Eye (tissue), 1 donor: ENCODE measurements at regions not wholly inside any gene's neighbourhood (a gene's known extent, or its start where the extent isn't known, plus 50 kb on each side); places are given as distances from the start of the nearest gene placed in this dataset.
"Not testable (repeated sequence)": the region's sequence is repeated elsewhere in the genome, so short reads cannot be mapped to it uniquely, and the experiment has no call there.

Experiments
- DNase-seq: peaks from one replicate; pipeline ENCODE4 v3.0.0-alpha.2; 2015

- no peak for DNase-seq
Observed at GRCh38 chrX:1906028-1906427, 291.2 kb downstream of the ASMT start.

- not testable (repeated sequence) for DNase-seq
Observed at GRCh38 chrX:1908996-1909395, 294.1 kb downstream of the ASMT start.

GRCh38 chrX:1909419-1910206 is 294.8 kb downstream of the ASMT start:
- no peak for DNase-seq

GRCh38 chrX:1910207-1910470 is 295.3 kb downstream of the ASMT start:
- DNase-seq, result no peak

- no peak for DNase-seq
Observed at GRCh38 chrX:1911401-1912128, 296.7 kb downstream of the ASMT start.

- DNase-seq, result no peak
Observed at GRCh38 chrX:1912193-1912592, 297.3 kb downstream of the ASMT start.

- DNase-seq, result no peak
Observed at GRCh38 chrX:1914606-1915365, 299.9 kb downstream of the ASMT start.

GRCh38 chrX:1918780-1919179 is 303.9 kb downstream of the ASMT start:
- no peak for DNase-seq

- peak; percentile 77 for DNase-seq
Observed at GRCh38 chrX:1925053-1925481, 310.2 kb downstream of the ASMT start.

- no peak for DNase-seq
Observed at GRCh38 chrX:1928805-1929204, 313.9 kb downstream of the ASMT start.

- DNase-seq, result no peak
Observed at GRCh38 chrX:1932231-1932630, 317.4 kb downstream of the ASMT start.

GRCh38 chrX:1933964-1934363 is 319.1 kb downstream of the ASMT start:
- DNase-seq, result no peak

- no peak for DNase-seq
Observed at GRCh38 chrX:1935805-1936204, 320.9 kb downstream of the ASMT start.

- no peak for DNase-seq
Observed at GRCh38 chrX:1938190-1938589, 323.3 kb downstream of the ASMT start.

- no peak for DNase-seq
Observed at GRCh38 chrX:1941321-1941720, 326.5 kb downstream of the ASMT start.

GRCh38 chrX:1945879-1946278 is 331.0 kb downstream of the ASMT start:
- DNase-seq, result no peak

GRCh38 chrX:1946974-1947373 is 332.1 kb downstream of the ASMT start:
- no peak for DNase-seq
